GM06990 (cell line): ENCODE measurements at regions not wholly inside any gene's neighbourhood (a gene's known extent, or its start where the extent isn't known, plus 50 kb on each side); places are given as distances from the start of the nearest gene placed in this dataset.

ENCODE experiments used
- DNase-seq: peaks from one replicate; pipeline ENCODE4 v3.0.0-alpha.2; 2011; ENCODE audit not compliant: insufficient read length; ENCODE audit errors: extremely low read depth
- H3K27me3 ChIP-seq: replicated peaks from 2 replicates; pipeline ENCODE4 v1.6.0; 2011; ENCODE audit warnings: low read length; ENCODE audit not compliant: control insufficient read depth, insufficient read depth
- H3K36me3 ChIP-seq: 2 replicates; pipeline ENCODE4 v1.5.1; 2011; ENCODE audit warnings: low read length; ENCODE audit not compliant: control insufficient read depth, insufficient read depth
- H3K4me3 ChIP-seq: replicated peaks from 2 replicates; pipeline ENCODE4 v1.5.1; 2011; ENCODE audit warnings: low read depth, mild to moderate bottlenecking, control low read depth, low read length
- CTCF ChIP-seq: IDR thresholded peaks from 2 replicates; pipeline ENCODE4 v1.5.1; 2011; ENCODE audit warnings: low read length, control low read depth, mild to moderate bottlenecking, inconsistent platforms; ENCODE audit not compliant: insufficient read depth, poor library complexity, severe bottlenecking

GRCh38 chr7:149565096-149565382 lies 67.4 kb upstream of the ZNF746 start:
- no peak for TF ChIP-seq CTCF
- DNase-seq: no peak
- Histone ChIP-seq H3K36me3 (peaks cover 12% of the 10 kb centered on the region), H3K27me3 (no peaks in the 10 kb centered on the region), H3K4me3 (no peak overlapping the region)

GRCh38 chr7:149564340-149565095 lies 66.9 kb upstream of the ZNF746 start:
- Histone ChIP-seq H3K36me3 (peaks cover 12% of the 10 kb centered on the region), H3K4me3 (no peak overlapping the region), H3K27me3 (no peaks in the 10 kb centered on the region)
- TF ChIP-seq CTCF: no peak
- DNase-seq: no peak

GRCh38 chr7:149562602-149563001 lies 65.0 kb upstream of the ZNF746 start:
- DNase-seq: no peak
- Histone ChIP-seq H3K4me3 (no peak overlapping the region), H3K27me3 (no peaks in the 10 kb centered on the region), H3K36me3 (peaks cover 16% of the 10 kb centered on the region)
- TF ChIP-seq CTCF: no peak

GRCh38 chr7:149561072-149561471 lies 63.5 kb upstream of the ZNF746 start:
- DNase-seq: no peak
- H3K36me3 ChIP-seq: peaks cover 17% of the 10 kb centered on the region
- H3K27me3 ChIP-seq: no peaks in the 10 kb centered on the region
- TF ChIP-seq CTCF: no peak
- no peak overlapping the region for H3K4me3 ChIP-seq

GRCh38 chr7:149559711-149560110 lies 62.1 kb upstream of the ZNF746 start:
- TF ChIP-seq CTCF: no peak
- H3K4me3 ChIP-seq: no peak overlapping the region
- H3K27me3 ChIP-seq: no peaks in the 10 kb centered on the region
- H3K36me3 ChIP-seq: peaks cover 17% of the 10 kb centered on the region
- DNase-seq: no peak
